Keratinocyte (primary cell): ENCODE measurements at regions not wholly inside any gene's neighbourhood (a gene's known extent, or its start where the extent isn't known, plus 50 kb on each side); places are given as distances from the start of the nearest gene placed in this dataset.

Experiments
- DNase-seq: peaks from one replicate; pipeline ENCODE4 v3.0.0-alpha.2; 2011; ENCODE audit warnings: low read depth, missing footprints, low spot score
- FAIRE-seq: peaks from 2 replicates; lab custom pipeline; 2011; peaks lifted over from hg19 to GRCh38; lab: Jason Lieb, UNC
- H2AFZ ChIP-seq: 2 replicates; pipeline ENCODE4 v1.6.0; 2012; ENCODE audit warnings: low read length, control low read depth, inconsistent platforms; ENCODE audit not compliant: control insufficient read depth
- H3K27ac ChIP-seq: 2 replicates; pipeline ENCODE4 v1.5.1; 2011; ENCODE audit warnings: low read length; ENCODE audit not compliant: control insufficient read depth, insufficient read depth
- H3K27me3 ChIP-seq: 3 replicates; pipeline ENCODE4 v1.6.0; 2011; ENCODE audit warnings: low read length; ENCODE audit not compliant: control insufficient read depth, insufficient read depth; ENCODE audit errors: extremely low read depth
- H3K36me3 ChIP-seq, 2 experiments: 2 replicates in 1 of 2; 3 replicates in 1 of 2; pipeline ENCODE4 v1.5.1; 2011; ENCODE audit warnings: low read length in 2 of 2, mild to moderate bottlenecking in 1 of 2; ENCODE audit not compliant: control insufficient read depth in 2 of 2, insufficient read depth in 2 of 2; ENCODE audit errors: extremely low read depth in 1 of 2
- H3K4me1 ChIP-seq: 3 replicates; pipeline ENCODE4 v1.5.1; 2011; ENCODE audit warnings: low read length; ENCODE audit not compliant: control insufficient read depth, insufficient read depth; ENCODE audit errors: extremely low read depth
- H3K4me2 ChIP-seq: 3 replicates; pipeline ENCODE4 v1.6.0; 2011; ENCODE audit warnings: low read depth, low read length; ENCODE audit not compliant: control insufficient read depth, insufficient read depth; ENCODE audit errors: extremely low read depth
- H3K4me3 ChIP-seq, 3 experiments: fragments of 200-600 bp in 1 of 3; sonication (generic) in 1 of 3; 2 replicates in 2 of 3; 3 replicates in 1 of 3; pipeline ENCODE4 v1.5.1; 2011 to 2016; ENCODE audit warnings: low read length in 3 of 3, mild to moderate bottlenecking in 3 of 3, control low read depth in 2 of 3, inconsistent platforms in 1 of 3, low read depth in 1 of 3, mixed read lengths in 1 of 3, mixed run types in 1 of 3, moderate library complexity in 1 of 3; ENCODE audit not compliant: control insufficient read depth in 2 of 3, insufficient read depth in 2 of 3; ENCODE audit errors: extremely low read depth in 1 of 3
- H3K79me2 ChIP-seq: 2 replicates; pipeline ENCODE4 v1.6.0; 2012; ENCODE audit warnings: low read length; ENCODE audit not compliant: control insufficient read depth, insufficient read depth
- H3K9ac ChIP-seq: 3 replicates; pipeline ENCODE4 v1.6.0; 2011; ENCODE audit warnings: low read length; ENCODE audit not compliant: control insufficient read depth, insufficient read depth; ENCODE audit errors: extremely low read depth
- H3K9me1 ChIP-seq: 3 replicates; pipeline ENCODE4 v1.6.0; 2011; ENCODE audit warnings: low read length; ENCODE audit not compliant: control insufficient read depth, insufficient read depth; ENCODE audit errors: extremely low read depth
- H3K9me3 ChIP-seq: 2 replicates; pipeline ENCODE4 v1.5.1; 2012; ENCODE audit warnings: low read depth, low read length; ENCODE audit not compliant: control insufficient read depth
- H4K20me1 ChIP-seq: 3 replicates; pipeline ENCODE4 v1.6.0; 2011; ENCODE audit warnings: low read length; ENCODE audit not compliant: control insufficient read depth, insufficient read depth; ENCODE audit errors: extremely low read depth
- EZH2 ChIP-seq: IDR thresholded peaks from one replicate; pipeline ENCODE4 v1.6.1; 2012; ENCODE audit warnings: inconsistent platforms, mild to moderate bottlenecking, low read length, moderate library complexity
- dilution Hi-C: fragments of 300-500 bp; cut with MboI; formaldehyde crosslinking; loops from one replicate; pipeline ENCODE4 v1.7.0; 2020; ENCODE audit warnings: low sequenced_read_pairs; ENCODE audit not compliant: extremely low pct_ligation_motif_present
- TF ChIP-seq, protein P1 (sequence below), 3 experiments: IDR thresholded peaks in 1 of 3; conservative IDR thresholded peaks in 1 of 3; optimal IDR thresholded peaks in 1 of 3; 2 replicates in 2 of 3; 3 replicates in 1 of 3; pipeline versions ENCODE3 to v1.5.1; 2011; ENCODE audit warnings: low read length in 3 of 3, mild to moderate bottlenecking in 3 of 3, moderate library complexity in 2 of 3, control low read depth in 1 of 3, inconsistent platforms in 1 of 3; ENCODE audit not compliant: insufficient read depth in 2 of 3; ENCODE audit errors: extremely low read depth in 1 of 3

DNA sequence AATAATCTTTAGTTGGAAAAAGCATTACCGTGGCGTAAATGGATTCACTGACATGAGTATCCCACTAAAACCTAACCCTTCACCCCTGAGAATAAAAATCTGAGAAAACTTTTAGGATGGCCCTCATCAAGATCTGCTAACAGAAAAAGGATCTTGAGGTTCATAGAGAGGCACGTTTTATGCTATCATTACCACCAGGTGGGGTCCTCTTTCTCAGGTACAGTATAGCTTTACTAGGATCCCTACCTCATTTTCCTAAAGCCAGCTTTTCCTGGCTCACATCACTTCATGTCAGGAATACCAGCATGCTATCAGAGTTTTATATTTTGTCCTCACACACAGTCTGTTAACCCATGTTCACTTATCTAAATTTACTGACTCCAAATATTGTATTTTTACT is 173.7 kb downstream of the POM121L12 start:
- H3K4me1 ChIP-seq, result no peaks in the 10 kb centered on the region
- dilution Hi-C loops, result no loop called here
- H3K27me3 ChIP-seq, result no peaks in the 10 kb centered on the region
- FAIRE-seq (no peak), DNase-seq (no peak)
- H2AFZ ChIP-seq, result no peak overlapping the region
- TF ChIP-seq EZH2, result no peak
- no peaks in the 10 kb centered on the region for H3K79me2 ChIP-seq
- no peak overlapping the region for H3K4me2 ChIP-seq
- H3K9ac ChIP-seq, result no peak overlapping the region
- H3K9me1 ChIP-seq, result no peaks in the 10 kb centered on the region
- no peaks in the 10 kb centered on the region for H3K9me3 ChIP-seq
- H4K20me1 ChIP-seq, result no peaks in the 10 kb centered on the region
- no peaks in the 10 kb centered on the region for H3K36me3 ChIP-seq
- H3K27ac ChIP-seq, result no peak overlapping the region
- no peak overlapping the region for H3K4me3 ChIP-seq

DNA sequence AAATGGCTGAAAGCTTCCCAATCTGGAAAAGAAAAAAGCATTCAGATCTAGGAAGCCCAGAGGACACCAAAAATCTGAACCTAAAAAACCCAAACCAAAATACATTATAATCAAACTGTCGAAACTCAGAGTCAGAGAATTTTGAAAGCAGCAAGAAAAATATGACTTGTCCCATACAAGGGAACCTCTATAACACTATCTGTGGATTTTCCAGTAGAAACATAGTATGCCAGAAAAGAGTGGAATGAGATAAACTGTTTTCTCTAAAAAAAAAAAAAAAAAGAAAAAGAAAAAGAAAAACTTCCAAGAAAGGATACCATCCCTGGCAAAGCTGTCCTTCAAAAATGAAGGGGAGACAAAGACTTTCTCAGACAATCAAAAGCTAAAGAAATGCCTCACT is 179.0 kb downstream of the POM121L12 start:
- Histone ChIP-seq H3K4me1 (no peaks in the 10 kb centered on the region), H3K36me3 (no peaks in the 10 kb centered on the region), H3K9me1 (no peaks in the 10 kb centered on the region), H3K9me3 (no peaks in the 10 kb centered on the region), H3K27me3 (peaks cover 9% of the 10 kb centered on the region), H3K4me3 (no peak overlapping the region), H3K4me2 (no peak overlapping the region), H2AFZ (no peak overlapping the region), H3K79me2 (no peaks in the 10 kb centered on the region), H3K27ac (no peak overlapping the region), H4K20me1 (no peaks in the 10 kb centered on the region), H3K9ac (no peak overlapping the region)
- dilution Hi-C loops, result no loop called here
- no peak for DNase-seq
- TF ChIP-seq, protein P1, sequence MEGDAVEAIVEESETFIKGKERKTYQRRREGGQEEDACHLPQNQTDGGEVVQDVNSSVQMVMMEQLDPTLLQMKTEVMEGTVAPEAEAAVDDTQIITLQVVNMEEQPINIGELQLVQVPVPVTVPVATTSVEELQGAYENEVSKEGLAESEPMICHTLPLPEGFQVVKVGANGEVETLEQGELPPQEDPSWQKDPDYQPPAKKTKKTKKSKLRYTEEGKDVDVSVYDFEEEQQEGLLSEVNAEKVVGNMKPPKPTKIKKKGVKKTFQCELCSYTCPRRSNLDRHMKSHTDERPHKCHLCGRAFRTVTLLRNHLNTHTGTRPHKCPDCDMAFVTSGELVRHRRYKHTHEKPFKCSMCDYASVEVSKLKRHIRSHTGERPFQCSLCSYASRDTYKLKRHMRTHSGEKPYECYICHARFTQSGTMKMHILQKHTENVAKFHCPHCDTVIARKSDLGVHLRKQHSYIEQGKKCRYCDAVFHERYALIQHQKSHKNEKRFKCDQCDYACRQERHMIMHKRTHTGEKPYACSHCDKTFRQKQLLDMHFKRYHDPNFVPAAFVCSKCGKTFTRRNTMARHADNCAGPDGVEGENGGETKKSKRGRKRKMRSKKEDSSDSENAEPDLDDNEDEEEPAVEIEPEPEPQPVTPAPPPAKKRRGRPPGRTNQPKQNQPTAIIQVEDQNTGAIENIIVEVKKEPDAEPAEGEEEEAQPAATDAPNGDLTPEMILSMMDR (optimal IDR thresholded peaks at IDR 0.05 in 1 of 3, IDR thresholded peaks at IDR 0.05 in 1 of 3, conservative IDR thresholded peaks at IDR 0.05 in 1 of 3; ENCODE audit: extremely low read depth in 1 of 3, insufficient read depth in 2 of 3, low read length in 3 of 3), result no peak
- TF ChIP-seq EZH2, result no peak
- no peak for FAIRE-seq

DNA sequence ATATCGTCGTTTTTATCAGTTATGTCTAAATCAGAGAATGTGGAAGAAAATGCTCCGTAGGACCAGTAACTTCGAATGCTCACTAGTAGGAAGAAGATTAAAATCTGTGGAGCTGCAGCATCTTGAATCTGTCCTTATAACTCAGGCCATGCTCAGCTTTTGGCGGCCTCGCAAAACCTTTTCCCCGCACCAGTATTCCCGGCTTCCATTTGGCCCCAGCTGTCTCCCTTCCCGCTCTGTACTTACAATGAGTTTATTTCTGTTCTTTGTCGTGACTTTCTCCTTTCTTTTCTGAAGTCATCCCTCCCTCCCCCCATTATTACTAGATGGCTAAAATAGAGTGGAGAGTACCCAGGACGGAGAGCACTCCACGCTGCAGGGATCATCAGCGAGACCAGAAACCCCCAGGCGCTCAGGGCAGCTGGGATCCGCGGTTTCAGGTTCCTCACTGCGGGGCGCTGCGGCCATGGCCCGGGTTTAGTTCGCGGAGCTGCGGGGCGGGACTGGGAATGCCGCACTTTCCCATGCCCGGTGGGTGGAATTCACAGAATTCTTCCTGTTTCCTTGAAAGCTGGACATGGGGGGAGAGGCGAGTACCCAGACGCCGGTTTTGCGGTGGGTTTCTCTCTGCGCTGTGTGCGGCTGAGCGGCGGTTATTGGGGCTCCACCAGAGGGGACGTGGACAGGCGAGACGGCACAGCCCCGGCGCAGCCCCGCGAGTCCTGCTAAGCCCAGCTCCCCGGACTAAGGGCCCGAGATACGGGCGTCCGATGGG is 183.5 kb downstream of the POM121L12 start:
- FAIRE-seq (no peak), DNase-seq (no peak)
- no peaks in the 10 kb centered on the region for H3K4me1 ChIP-seq
- no peaks in the 10 kb centered on the region for H3K9me3 ChIP-seq
- dilution Hi-C loops, result no loop called here
- H3K4me2 ChIP-seq, result peak overlapping the region; percentile 22
- no peaks in the 10 kb centered on the region for H4K20me1 ChIP-seq
- peaks cover 10% of the 10 kb centered on the region for H3K27me3 ChIP-seq
- no peaks in the 10 kb centered on the region for H3K36me3 ChIP-seq
- H3K9ac ChIP-seq, result no peak overlapping the region
- H2AFZ ChIP-seq, result no peak overlapping the region
- H3K27ac ChIP-seq, result no peak overlapping the region
- no peak for TF ChIP-seq EZH2
- TF ChIP-seq, protein P1 (optimal IDR thresholded peaks at IDR 0.05 in 1 of 3, IDR thresholded peaks at IDR 0.05 in 1 of 3, conservative IDR thresholded peaks at IDR 0.05 in 1 of 3; ENCODE audit: extremely low read depth in 1 of 3, insufficient read depth in 2 of 3, low read length in 3 of 3), result no peak
- H3K4me3 ChIP-seq, result no peak overlapping the region
- no peaks in the 10 kb centered on the region for H3K9me1 ChIP-seq
- H3K79me2 ChIP-seq, result no peaks in the 10 kb centered on the region
